Kidney capillary endothelial cell (primary cell): ENCODE measurements at regions not wholly inside any gene's neighbourhood (a gene's known extent, or its start where the extent isn't known, plus 50 kb on each side); places are given as distances from the start of the nearest gene placed in this dataset.
"Not testable (repeated sequence)": the region's sequence is repeated elsewhere in the genome, so short reads cannot be mapped to it uniquely, and the experiment has no call there.

Experiments
- DNase-seq: peaks from one replicate; pipeline ENCODE4 v3.0.0-alpha.2; 2018; ENCODE audit warnings: low spot score

DNA sequence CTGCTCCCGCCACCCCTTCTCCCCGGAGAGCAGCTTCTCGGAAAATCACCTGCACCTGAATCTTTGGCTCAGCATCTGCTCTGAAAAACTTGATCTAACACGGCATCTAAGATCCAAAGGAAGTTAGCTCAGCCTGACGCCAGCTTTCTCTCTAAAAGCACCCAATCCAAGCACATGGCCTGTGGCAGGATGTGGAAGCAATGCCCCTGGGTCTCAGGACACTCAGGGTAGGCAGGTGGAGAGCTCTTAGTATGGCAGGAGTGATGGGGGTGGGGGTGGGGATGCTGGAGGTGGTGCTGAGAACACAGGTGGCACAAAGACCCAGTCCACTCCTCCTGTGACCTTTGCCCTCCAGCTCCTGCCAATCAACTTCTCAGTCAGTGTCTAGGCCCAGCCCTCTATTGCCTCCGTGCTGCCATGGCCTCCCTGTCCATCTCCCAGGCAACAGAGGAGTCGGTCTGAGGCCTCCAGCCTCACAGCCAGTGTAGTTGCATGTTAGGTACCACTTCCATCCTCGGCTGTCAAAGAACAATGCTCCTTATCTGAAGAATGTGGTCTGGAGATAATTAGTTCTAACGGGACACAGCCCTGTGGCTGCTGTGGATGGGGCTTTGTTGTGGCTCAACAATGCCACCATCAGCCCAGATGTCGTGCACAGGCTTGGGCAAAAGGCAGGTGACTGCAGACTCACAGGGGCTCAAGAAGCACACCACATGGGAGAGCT is 180.0 kb upstream of the C14orf180 start:
- no peak for DNase-seq

GRCh38 chr14:104400355-104400754 is 179.2 kb upstream of the C14orf180 start:
- no peak for DNase-seq

DNA sequence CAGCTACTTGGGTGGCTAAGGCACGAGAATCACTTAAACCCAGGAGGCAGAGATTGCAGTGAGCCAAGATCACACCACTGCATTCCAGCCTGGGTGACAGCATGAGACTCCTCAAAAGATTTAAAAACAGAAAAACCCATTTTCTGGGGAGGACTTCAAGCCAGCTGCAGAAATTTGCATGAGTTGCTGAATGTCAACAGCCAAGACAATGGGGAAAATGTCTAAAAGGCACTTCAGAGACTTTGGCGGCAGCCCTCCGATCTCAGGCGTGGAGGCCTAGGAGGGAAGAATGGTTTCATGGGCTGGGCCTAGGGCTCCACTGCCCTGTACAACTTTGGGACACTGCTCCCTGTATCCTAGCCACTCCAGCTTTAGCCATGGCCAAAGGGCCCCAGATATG is 177.8 kb upstream of the C14orf180 start:
- no peak for DNase-seq

DNA sequence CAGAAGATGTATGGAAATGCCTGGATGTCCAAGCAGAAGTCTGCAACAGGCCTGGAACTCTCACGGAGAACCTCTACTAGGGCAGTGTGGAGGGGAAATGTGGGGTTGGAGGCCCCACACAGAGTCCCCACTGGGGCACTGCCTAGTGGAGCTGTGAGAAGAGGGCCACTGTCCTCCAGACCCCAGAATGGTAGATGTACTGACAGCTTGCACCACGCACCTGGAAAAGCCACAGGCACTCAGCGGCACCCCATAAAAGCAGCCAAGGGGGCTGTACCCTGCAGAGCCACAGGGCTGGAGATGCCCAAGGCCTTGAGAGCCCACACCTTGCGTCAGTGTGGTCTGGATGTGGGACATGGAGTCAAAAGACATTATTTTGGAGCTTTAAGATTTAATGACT is 177.3 kb upstream of the C14orf180 start:
- not testable (repeated sequence) for DNase-seq

DNA sequence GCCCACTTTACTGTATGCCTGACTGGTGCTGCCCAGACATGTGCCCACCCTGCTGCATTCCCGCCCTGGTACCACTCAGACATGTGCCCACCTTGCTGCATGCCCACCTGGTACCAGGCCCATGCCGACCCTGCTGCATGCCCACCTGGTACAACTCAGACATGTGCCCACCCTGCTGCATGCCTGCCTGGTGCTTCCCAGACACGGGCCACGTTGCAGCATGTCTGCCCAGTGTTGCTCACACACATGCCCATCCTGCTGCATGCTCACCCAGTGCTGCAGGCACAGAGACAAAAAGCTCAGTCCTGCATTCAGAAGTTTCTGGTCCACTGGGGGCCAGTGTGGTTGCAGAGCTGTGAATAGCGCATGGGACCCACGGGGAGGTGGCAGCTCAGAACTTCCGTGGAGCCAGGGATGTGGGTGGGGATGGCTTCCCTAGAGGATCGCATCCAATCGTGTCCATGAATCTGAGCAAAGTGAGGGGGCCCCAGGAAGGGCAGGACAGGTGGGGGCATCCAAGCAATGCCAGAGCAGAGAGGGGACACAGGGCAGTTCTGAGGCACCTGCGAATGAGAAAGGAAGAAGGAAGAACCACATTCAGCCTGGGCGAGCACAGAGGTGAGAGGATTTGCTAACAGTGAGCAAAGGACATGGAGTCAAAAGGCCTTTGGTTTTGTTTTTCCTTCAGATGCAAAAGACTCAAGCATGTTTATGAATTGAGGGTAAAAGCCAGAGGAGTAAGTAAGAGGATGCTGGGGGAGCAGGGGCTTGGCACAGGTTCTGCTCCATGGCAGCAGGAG is 175.9 kb upstream of the C14orf180 start:
- no peak for DNase-seq

DNA sequence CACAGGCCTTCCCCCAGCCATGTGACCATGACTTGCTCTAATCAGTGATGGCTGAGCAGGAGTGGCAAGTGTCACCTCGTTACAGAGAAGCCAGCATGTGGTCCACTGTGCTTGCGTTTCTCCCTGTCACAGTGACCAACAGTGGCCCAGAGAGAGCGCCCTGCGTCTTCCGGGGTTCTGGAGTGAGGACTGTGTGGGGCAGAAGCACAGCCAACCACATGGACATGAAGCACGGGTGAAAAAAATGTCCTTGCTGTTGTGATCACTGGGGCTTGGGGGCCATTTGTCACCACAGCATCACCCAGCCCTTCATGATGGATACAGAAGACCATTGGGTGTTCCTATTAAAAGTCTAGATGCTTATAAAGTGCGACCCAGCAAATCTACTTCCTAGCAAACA is 174.6 kb upstream of the C14orf180 start:
- no peak for DNase-seq

DNA sequence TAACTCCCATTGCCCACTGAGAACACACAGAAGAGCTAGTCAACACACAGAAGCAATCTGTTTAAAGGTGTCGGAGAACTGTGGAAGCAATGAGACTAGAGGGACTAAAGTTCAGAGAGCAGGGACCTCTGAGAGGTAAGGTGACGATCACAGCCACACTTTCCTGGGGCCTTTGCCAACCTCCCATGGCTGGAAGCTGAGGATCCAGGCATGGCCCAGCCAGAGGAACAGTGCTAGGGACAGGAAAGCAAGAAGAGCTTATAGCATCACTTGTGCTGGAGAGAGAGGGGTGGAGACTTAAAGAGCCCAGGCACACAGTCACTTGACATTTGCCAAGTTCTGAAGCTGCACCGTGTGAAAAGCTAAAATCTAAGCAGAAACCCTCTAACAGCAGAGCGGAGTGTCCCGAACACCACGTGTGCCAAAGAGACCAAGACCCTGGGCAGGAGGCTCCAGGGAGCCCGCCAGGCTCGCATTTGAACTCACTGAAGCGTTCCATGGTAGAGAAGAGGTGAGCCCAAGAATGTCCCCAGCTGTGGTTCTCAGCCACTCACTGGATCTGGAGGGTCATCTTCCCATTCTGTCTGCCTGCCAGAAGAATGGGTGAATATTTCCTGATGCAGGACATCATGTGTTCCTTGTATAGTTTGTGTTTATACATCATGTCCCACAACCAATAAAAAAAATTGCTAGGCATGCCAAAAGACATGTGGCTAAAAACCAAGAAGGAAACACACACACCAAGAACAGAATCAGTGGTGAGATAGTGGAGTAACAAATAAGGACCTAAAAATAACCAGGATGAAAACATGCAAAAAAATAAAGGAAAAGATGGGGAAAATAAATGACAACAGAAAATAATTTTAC is 174.0 kb upstream of the C14orf180 start:
- DNase-seq, result no peak

- DNase-seq, result no peak
Measured at GRCh38 chr14:104406831-104407230, 172.7 kb upstream of the C14orf180 start.

GRCh38 chr14:104416383-104416782 is 163.2 kb upstream of the C14orf180 start:
- DNase-seq, result no peak

- DNase-seq, result no peak
Measured at GRCh38 chr14:104419865-104420505, 159.6 kb upstream of the C14orf180 start.

GRCh38 chr14:104420523-104420922 is 159.0 kb upstream of the C14orf180 start:
- DNase-seq, result not testable (repeated sequence)

DNA sequence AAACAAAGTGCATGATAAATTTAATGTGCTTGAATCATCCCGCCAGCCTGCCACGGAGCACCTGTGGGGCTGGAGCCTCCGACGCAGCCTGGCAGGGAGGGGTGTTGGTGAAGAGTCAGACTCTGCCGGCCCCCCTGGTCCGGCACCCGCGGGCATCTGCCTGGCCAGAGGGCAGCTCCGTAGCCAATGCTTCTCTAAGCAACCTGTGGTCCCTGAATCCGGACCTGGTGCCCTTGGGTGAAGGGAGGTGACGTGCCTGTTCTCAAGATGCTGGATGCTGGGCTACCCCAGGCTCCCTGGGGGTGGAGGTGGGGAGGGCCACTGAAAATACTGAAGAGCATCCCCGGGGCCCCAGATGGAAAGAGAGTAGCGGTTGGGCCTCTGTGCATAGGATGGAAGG is 158.6 kb upstream of the C14orf180 start:
- no peak for DNase-seq

GRCh38 chr14:104421401-104421821 is 158.2 kb upstream of the C14orf180 start:
- no peak for DNase-seq

DNA sequence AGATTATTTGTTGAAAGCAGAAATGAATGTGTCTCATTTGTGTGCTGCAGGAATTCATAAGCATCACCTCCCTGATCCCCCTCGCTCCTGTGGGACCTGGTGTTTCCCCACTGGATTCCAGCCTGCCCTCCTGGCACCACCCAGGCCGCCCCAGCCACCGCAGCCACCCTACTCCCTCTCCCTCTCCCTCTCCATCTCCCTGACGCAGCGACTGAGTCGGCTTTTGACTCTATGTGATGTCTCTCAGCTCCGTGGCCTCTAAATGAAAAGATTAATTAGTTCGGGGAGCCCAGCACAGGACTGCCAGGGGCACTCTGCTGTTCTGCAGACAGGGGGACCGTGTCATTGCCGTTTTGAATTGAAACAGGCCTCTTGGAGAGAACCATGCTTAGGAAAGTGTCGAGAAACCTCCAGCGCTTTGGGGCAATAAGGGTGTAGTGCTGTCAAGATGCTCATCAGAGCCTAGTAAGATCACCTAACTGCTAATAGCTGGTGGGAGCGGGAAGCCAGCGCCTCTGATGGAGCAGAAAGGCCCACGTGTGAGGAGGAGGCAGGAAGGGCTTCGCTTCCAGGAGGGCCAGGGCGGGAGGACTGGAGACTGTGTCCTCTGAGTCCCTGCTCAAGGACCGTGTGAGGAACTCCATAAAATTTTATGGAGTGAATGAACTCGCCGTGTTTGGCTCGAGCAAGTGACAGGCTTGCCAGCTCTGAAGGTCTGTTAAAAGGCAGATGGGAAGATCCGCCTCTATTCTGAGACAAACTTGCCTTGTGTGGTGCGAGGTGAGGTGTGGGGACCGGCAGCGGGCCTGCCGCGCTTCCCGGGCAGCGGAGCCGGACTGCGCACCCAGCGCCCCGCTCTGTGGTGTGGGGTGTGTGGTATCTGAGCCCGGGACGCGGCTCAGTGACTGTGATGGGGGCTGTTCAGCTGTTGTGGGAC is 157.4 kb upstream of the C14orf180 start:
- DNase-seq, result no peak

DNA sequence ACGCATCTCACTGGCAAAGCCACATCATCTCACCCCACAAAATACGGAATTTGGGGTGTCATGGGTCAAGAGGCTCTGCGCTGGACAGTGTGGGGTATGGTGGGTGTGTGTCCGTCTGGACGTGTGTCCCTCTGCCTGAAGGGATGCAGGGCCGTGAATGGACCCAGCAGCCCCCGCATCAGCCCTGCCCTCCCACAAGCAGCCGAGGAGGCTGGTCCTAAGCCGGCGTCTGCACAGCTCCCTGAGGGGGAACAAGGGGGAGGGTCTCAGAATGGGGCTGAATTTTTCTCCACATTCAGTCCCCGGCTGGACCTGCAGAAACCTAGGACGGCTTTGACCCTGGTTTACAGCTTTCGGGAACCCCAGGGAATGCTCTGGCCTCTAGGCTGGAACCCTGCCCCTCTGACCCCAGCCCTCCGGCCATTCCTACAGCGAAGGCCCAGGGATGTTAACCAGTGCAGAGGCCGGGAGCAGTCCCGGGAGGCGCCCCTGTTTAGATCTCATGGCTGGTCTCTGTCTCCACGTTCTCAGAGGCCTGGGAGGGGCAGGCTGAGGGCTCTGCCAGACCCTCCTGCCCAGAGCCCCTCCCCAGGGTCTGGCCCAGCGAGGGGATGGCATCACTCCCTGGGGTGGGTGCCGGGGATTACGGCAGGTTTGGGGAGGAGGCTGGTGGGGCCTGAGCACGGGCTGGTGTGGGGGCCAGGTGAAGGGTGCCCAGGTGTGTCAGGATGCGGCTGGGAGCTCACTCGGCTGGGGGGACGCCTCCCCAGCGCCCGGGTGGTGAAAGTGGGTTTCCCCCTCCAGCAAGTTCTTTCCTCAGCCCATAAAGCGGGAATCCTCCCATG is 156.5 kb upstream of the C14orf180 start:
- no peak for DNase-seq

DNA sequence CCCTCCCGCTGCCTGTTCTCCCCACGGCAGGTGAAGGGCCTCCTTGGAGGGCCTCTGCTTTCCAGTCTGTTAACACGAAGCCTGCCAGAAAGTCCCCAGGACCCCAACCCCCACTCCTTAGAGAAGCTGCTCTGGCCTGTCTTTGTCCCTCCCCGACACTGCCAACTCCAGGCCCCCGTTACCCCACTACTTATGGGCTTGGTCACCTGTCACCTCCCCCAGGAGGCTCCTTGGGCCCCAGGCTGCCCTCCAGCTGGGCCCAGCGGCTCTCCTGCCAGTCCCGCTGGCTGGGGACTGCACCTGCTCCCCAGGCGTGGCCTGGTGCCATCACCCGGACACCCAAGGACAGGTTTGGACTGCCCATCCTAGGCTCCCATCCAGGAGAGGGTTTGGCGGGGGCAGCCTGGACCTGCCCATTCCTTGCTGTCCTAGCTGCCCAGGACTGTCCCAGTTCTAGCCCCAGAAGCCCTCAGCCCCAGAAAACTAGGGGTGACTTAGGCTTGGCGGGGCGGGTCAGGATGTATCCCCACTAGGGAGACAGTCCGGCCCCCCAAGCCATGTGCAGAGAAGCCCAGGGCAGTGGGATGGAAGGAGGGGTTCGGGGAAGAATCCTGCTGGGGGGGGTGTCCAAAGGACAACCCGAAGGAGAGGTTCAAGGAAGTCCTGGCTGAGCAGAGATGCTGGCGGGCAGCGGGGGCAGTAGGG is 155.7 kb upstream of the C14orf180 start:
- no peak for DNase-seq

DNA sequence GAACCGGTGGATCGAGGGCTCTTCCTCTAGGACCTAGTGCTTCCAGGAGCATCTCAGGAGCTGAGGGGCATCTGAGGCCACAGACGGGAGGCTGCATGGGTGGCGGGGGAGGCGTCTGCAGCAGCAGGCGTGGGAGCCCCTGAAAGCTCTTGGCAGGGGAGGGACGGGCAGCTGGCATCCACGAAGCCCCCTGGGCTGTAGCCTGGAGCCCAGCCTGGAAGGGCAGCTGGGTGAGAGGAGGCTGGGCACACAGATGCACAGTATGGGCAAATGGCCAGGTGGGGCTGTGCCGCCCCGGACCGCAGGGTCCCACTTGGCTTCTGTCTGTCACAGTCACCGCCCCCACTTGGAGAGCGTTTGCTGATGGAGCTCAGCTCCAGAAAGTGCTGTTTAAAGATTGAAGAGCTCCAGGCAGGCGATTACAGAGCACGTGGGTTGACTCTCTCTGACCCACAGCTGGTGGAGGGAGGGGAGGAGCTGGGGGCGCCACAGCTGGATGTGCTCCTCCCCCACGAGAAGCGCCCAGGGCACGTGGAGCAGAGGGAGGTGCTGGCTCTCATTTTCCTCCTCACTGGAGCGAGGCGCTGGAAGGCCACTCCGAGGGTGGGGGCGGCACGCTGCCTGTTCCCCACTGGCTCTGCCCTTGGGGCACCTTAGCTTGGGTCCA is 155.0 kb upstream of the C14orf180 start:
- no peak for DNase-seq

- no peak for DNase-seq
Measured at GRCh38 chr14:104425171-104425681, 154.3 kb upstream of the C14orf180 start.
